Loucy (cell line): ENCODE measurements at regions not wholly inside any gene's neighbourhood (a gene's known extent, or its start where the extent isn't known, plus 50 kb on each side); places are given as distances from the start of the nearest gene placed in this dataset.

Experiments used
- CTCF ChIP-seq: fragments of 200-600 bp; sonication (generic); conservative IDR thresholded peaks from 2 replicates; pipeline ENCODE4 v1.5.1; 2014; ENCODE audit warnings: mild to moderate bottlenecking, antibody characterized with exemption, low read length
- EZH2phosphoT487 ChIP-seq: fragments of 200-600 bp; IDR thresholded peaks from 2 replicates; pipeline ENCODE4 v1.6.1; 2018; ENCODE audit warnings: antibody characterized with exemption, mild to moderate bottlenecking, moderate library complexity, borderline replicate concordance

GRCh38 chr9:88889386-88889785 is 101.9 kb upstream of the S1PR3 start:
- TF ChIP-seq CTCF (no peak), EZH2phosphoT487 (no peak)
